ENCODE measurements at regions not wholly inside any gene's neighbourhood (a gene's known extent, or its start where the extent isn't known, plus 50 kb on each side); places are given as distances from the start of the nearest gene placed in this dataset.
A peak's percentile ranks its signal among the peaks of the same experiment; 100 is the strongest.

- ChIA-PET CTCF (interaction anchor here (1.4 kb wide), 1 partner anchor 13 kb away, joined by 3 read pairs; no protein-coding TSS in a partner anchor), POLR2A (no interaction called here)
- no peak for DNase-seq (ENCODE audit: extremely low spot score)
- TF ChIP-seq BHLHE40 (IDR thresholded peaks at IDR 0.05; ENCODE audit: borderline replicate concordance) (no peak), LEF1 (IDR thresholded peaks at IDR 0.05; ENCODE audit: borderline replicate concordance) (no peak)
Observed at GRCh38 chr2:240298803-240299709, 136.4 kb upstream of the GPC1 start.

- CTCF ChIA-PET, result interaction anchor here (1.4 kb wide), 1 partner anchor 14 kb away, joined by 3 read pairs; no protein-coding TSS in a partner anchor
Observed at GRCh38 chr2:240299710-240300068, 135.8 kb upstream of the GPC1 start.

GRCh38 chr2:240300261-240300821, 135.1 kb upstream of the GPC1 start:
- no peak for DNase-seq (ENCODE audit: extremely low spot score)
- no peak for TF ChIP-seq TARDBP (IDR thresholded peaks at IDR 0.05)
- peak; percentile 40; the same call in 1 of the 2 replicates for TF ChIP-seq PKNOX1 (IDR thresholded peaks at IDR 0.05)
- no peak for TF ChIP-seq HDGF (IDR thresholded peaks at IDR 0.05; ENCODE audit: borderline replicate concordance)
- no peak for TF ChIP-seq NFRKB (IDR thresholded peaks at IDR 0.05)
- TF ChIP-seq ELF4 (IDR thresholded peaks at IDR 0.05), result no peak
- no peak for TF ChIP-seq SP1 (IDR thresholded peaks at IDR 0.05)
- CTCF ChIA-PET, result interaction anchor here (1.4 kb wide), 1 partner anchor 14 kb away, joined by 3 read pairs; no protein-coding TSS in a partner anchor
- POLR2A ChIA-PET, result no interaction called here

More at GRCh38 chr2:240299710-240300068, 135.8 kb upstream of the GPC1 start:
- TF ChIP-seq LEF1 (IDR thresholded peaks at IDR 0.05; ENCODE audit: borderline replicate concordance), result no peak
- no peak for TF ChIP-seq L3MBTL2 (conservative IDR thresholded peaks at IDR 0.05)
- no peak for TF ChIP-seq ELF4 (IDR thresholded peaks at IDR 0.05)
- TF ChIP-seq SP1 (IDR thresholded peaks at IDR 0.05), result no peak
- no peak for TF ChIP-seq HDGF (IDR thresholded peaks at IDR 0.05; ENCODE audit: borderline replicate concordance)
- no peak for TF ChIP-seq PKNOX1 (IDR thresholded peaks at IDR 0.05)
- TF ChIP-seq NFRKB (IDR thresholded peaks at IDR 0.05), result no peak
- no peak for TF ChIP-seq FOXM1 (IDR thresholded peaks at IDR 0.05; ENCODE audit: borderline replicate concordance)
- TF ChIP-seq FOXA1 (IDR thresholded peaks at IDR 0.05), result no peak
- TF ChIP-seq CTBP1 (IDR thresholded peaks at IDR 0.05; ENCODE audit: borderline replicate concordance), result no peak
- no peak for TF ChIP-seq ZNF384 (IDR thresholded peaks at IDR 0.05)
- no peak for TF ChIP-seq BHLHE40 (IDR thresholded peaks at IDR 0.05; ENCODE audit: borderline replicate concordance)
- no peak for TF ChIP-seq ARNT (IDR thresholded peaks at IDR 0.05)
- no peak for TF ChIP-seq FOXK2 (IDR thresholded peaks at IDR 0.05)
- TF ChIP-seq SUZ12 (IDR thresholded peaks at IDR 0.05), result no peak
- no peak for TF ChIP-seq TARDBP (IDR thresholded peaks at IDR 0.05)
- no peak for DNase-seq (ENCODE audit: extremely low spot score)
- POLR2A ChIA-PET, result no interaction called here

GRCh38 chr2:240300840-240301239, 134.6 kb upstream of the GPC1 start:
- TF ChIP-seq NFRKB (IDR thresholded peaks at IDR 0.05) (no peak), ARNT (IDR thresholded peaks at IDR 0.05) (no peak), HDGF (IDR thresholded peaks at IDR 0.05; ENCODE audit: borderline replicate concordance) (no peak), PKNOX1 (IDR thresholded peaks at IDR 0.05) (no peak), SUZ12 (IDR thresholded peaks at IDR 0.05) (no peak), FOXM1 (IDR thresholded peaks at IDR 0.05; ENCODE audit: borderline replicate concordance) (no peak), SP1 (IDR thresholded peaks at IDR 0.05) (no peak), TARDBP (IDR thresholded peaks at IDR 0.05) (no peak), ELF4 (IDR thresholded peaks at IDR 0.05) (no peak), L3MBTL2 (conservative IDR thresholded peaks at IDR 0.05) (no peak), ZNF384 (IDR thresholded peaks at IDR 0.05) (no peak)
- ChIA-PET POLR2A (no interaction called here), CTCF (interaction anchor here (1.4 kb wide), 1 partner anchor 15 kb away, joined by 3 read pairs; no protein-coding TSS in a partner anchor)
- DNase-seq (ENCODE audit: extremely low spot score), result no peak

GRCh38 chr2:240301256-240301795, 134.1 kb upstream of the GPC1 start:
- POLR2A ChIA-PET, result no interaction called here
- CTCF ChIA-PET, result no interaction called here
- TF ChIP-seq CTBP1 (IDR thresholded peaks at IDR 0.05; ENCODE audit: borderline replicate concordance), result no peak
- TF ChIP-seq HDGF (IDR thresholded peaks at IDR 0.05; ENCODE audit: borderline replicate concordance), result no peak
- DNase-seq (ENCODE audit: extremely low spot score), result no peak

GRCh38 chr2:240302041-240302440, 133.4 kb upstream of the GPC1 start:
- no peak for DNase-seq (ENCODE audit: extremely low spot score)
- TF ChIP-seq FOXA1 (IDR thresholded peaks at IDR 0.05), result no peak
- no peak for TF ChIP-seq NFRKB (IDR thresholded peaks at IDR 0.05)
- no peak for TF ChIP-seq ZNF384 (IDR thresholded peaks at IDR 0.05)
- TF ChIP-seq L3MBTL2 (conservative IDR thresholded peaks at IDR 0.05), result no peak
- TF ChIP-seq PKNOX1 (IDR thresholded peaks at IDR 0.05), result no peak
- TF ChIP-seq HDGF (IDR thresholded peaks at IDR 0.05; ENCODE audit: borderline replicate concordance), result no peak
- no peak for TF ChIP-seq BHLHE40 (IDR thresholded peaks at IDR 0.05; ENCODE audit: borderline replicate concordance)
- no peak for TF ChIP-seq SP1 (IDR thresholded peaks at IDR 0.05)
- no peak for TF ChIP-seq LEF1 (IDR thresholded peaks at IDR 0.05; ENCODE audit: borderline replicate concordance)
- TF ChIP-seq FOXM1 (IDR thresholded peaks at IDR 0.05; ENCODE audit: borderline replicate concordance), result no peak
- no peak for TF ChIP-seq ELF4 (IDR thresholded peaks at IDR 0.05)
- TF ChIP-seq CTBP1 (IDR thresholded peaks at IDR 0.05; ENCODE audit: borderline replicate concordance), result no peak
- TF ChIP-seq FOXK2 (IDR thresholded peaks at IDR 0.05), result no peak
- no peak for TF ChIP-seq ARNT (IDR thresholded peaks at IDR 0.05)
- no peak for TF ChIP-seq SUZ12 (IDR thresholded peaks at IDR 0.05)
- no peak for TF ChIP-seq TARDBP (IDR thresholded peaks at IDR 0.05)
- ChIA-PET CTCF (no interaction called here), POLR2A (no interaction called here)
